IMR-90 (cell line): ENCODE measurements at regions not wholly inside any gene's neighbourhood (a gene's known extent, or its start where the extent isn't known, plus 50 kb on each side); places are given as distances from the start of the nearest gene placed in this dataset.

Experiments used
- ATAC-seq: fragments of 200-7000 bp; cut with Tn5 transposase; 2 replicates; pipeline ENCODE4 v1.9.1; 2020; ENCODE audit warnings: low read depth, mild to moderate bottlenecking, moderate library complexity
- BruUV-seq: library from RNA; stranded (reverse); fragments of 400-500 nt; replicated peaks from 2 replicates; lab custom pipeline; 2021; lab: Mats Ljungman, UMichigan
- CTCF ChIA-PET: fragments of 300-600 bp; formaldehyde crosslinking; extraction: SDS; loops from one replicate; lab custom pipeline; 2021; ENCODE audit warnings: antibody characterized with exemption; lab: Yijun Ruan, JAX
- POLR2A ChIA-PET: fragments of 300-600 bp; sonication (Branson Sonifier 250); formaldehyde crosslinking; loops from one replicate; lab custom pipeline; 2022; ENCODE audit warnings: antibody characterized with exemption; ENCODE audit not compliant: unreplicated experiment; lab: Charles Lee
- DNase-seq: peaks from one replicate; pipeline ENCODE4 v3.0.0; 2013
- H2AFZ ChIP-seq: replicated peaks from 2 replicates; pipeline ENCODE3; 2013; ENCODE audit warnings: low read length, mild to moderate bottlenecking; ENCODE audit not compliant: poor library complexity
- H2AK5ac ChIP-seq: 2 replicates; pipeline ENCODE4 v1.6.1; 2013; ENCODE audit warnings: low read depth, low read length, inconsistent platforms
- H2AK9ac ChIP-seq: replicated peaks from 2 replicates; pipeline ENCODE3; 2013; ENCODE audit warnings: mild to moderate bottlenecking, low read depth, low read length, moderate library complexity; ENCODE audit not compliant: poor library complexity
- H2BK120ac ChIP-seq: 2 replicates; pipeline ENCODE4 v1.6.1; 2013; ENCODE audit warnings: low read depth, low read length, inconsistent platforms
- H2BK15ac ChIP-seq: 3 replicates; pipeline ENCODE4 v1.6.1; 2013; ENCODE audit warnings: low read depth, low read length, inconsistent platforms
- H2BK20ac ChIP-seq: 2 replicates; pipeline ENCODE4 v1.6.1; 2013; ENCODE audit warnings: low read depth, mild to moderate bottlenecking, inconsistent platforms, low read length, moderate library complexity
- H2BK5ac ChIP-seq: 2 replicates; pipeline ENCODE4 v1.6.1; 2013; ENCODE audit warnings: mild to moderate bottlenecking, low read depth, low read length, inconsistent platforms; ENCODE audit not compliant: poor library complexity, severe bottlenecking
- H3K14ac ChIP-seq: replicated peaks from 2 replicates; pipeline ENCODE4 v1.6.1; 2013; ENCODE audit warnings: low read depth, low read length, inconsistent platforms
- H3K18ac ChIP-seq: 2 replicates; pipeline ENCODE4 v1.6.1; 2013; ENCODE audit warnings: low read depth, low read length, control low read depth
- H3K23ac ChIP-seq: 2 replicates; pipeline ENCODE4 v1.6.1; 2013; ENCODE audit warnings: low read depth, low read length, inconsistent platforms
- H3K27ac ChIP-seq: 2 replicates; pipeline ENCODE4 v1.5.1; 2013; ENCODE audit warnings: mild to moderate bottlenecking, control low read depth, low read length; ENCODE audit not compliant: insufficient read depth
- H3K27me3 ChIP-seq: 2 replicates; pipeline ENCODE4 v1.6.1; 2013; ENCODE audit warnings: low read length; ENCODE audit not compliant: control insufficient read depth, insufficient read depth
- H3K36me3 ChIP-seq: 2 replicates; pipeline ENCODE4 v1.6.1; 2013; ENCODE audit warnings: low read length, mixed read lengths; ENCODE audit not compliant: control insufficient read depth, insufficient read depth
- H3K4ac ChIP-seq: 2 replicates; pipeline ENCODE4 v1.6.1; 2013; ENCODE audit warnings: low read depth, low read length, inconsistent platforms
- H3K4me1 ChIP-seq: 2 replicates; pipeline ENCODE4 v1.6.1; 2013; ENCODE audit warnings: low read length, mixed read lengths; ENCODE audit not compliant: control insufficient read depth, insufficient read depth
- H3K4me2 ChIP-seq: 2 replicates; pipeline ENCODE4 v1.6.1; 2013; ENCODE audit warnings: low read depth, mild to moderate bottlenecking, control low read depth, low read length, moderate library complexity
- H3K4me3 ChIP-seq: 2 replicates; pipeline ENCODE4 v1.5.1; 2013; ENCODE audit warnings: low read depth, mild to moderate bottlenecking, control low read depth, low read length, moderate library complexity; ENCODE audit not compliant: insufficient read depth
- H3K56ac ChIP-seq: 2 replicates; pipeline ENCODE4 v1.6.1; 2013; ENCODE audit warnings: low read length, inconsistent platforms; ENCODE audit not compliant: insufficient read depth; ENCODE audit errors: extremely low read depth
- H3K79me1 ChIP-seq, 2 experiments: 2 replicates each; pipeline ENCODE4 v1.6.1; 2013; ENCODE audit warnings: low read length in 2 of 2, inconsistent platforms in 1 of 2, low read depth in 1 of 2
- H3K9ac ChIP-seq: 2 replicates; pipeline ENCODE4 v1.6.1; 2013; ENCODE audit warnings: low read depth, low read length, control low read depth
- H3K9me1 ChIP-seq: 2 replicates; pipeline ENCODE4 v1.6.1; 2013; ENCODE audit warnings: low read length, inconsistent platforms; ENCODE audit not compliant: insufficient read depth
- H3K9me3 ChIP-seq: 2 replicates; pipeline ENCODE4 v1.6.1; 2013; ENCODE audit warnings: low read length; ENCODE audit not compliant: control insufficient read depth, insufficient read depth
- H4K20me1 ChIP-seq: 2 replicates; pipeline ENCODE4 v1.6.1; 2013; ENCODE audit warnings: low read length, inconsistent platforms; ENCODE audit not compliant: insufficient read depth
- H4K5ac ChIP-seq: 2 replicates; pipeline ENCODE4 v1.6.1; 2013; ENCODE audit warnings: mild to moderate bottlenecking, low read depth, low read length, control low read depth
- H4K8ac ChIP-seq, 2 experiments: 2 replicates each; pipeline ENCODE4 v1.6.1; 2013; ENCODE audit warnings: low read depth in 2 of 2, low read length in 2 of 2, control low read depth in 1 of 2, inconsistent platforms in 1 of 2
- H4K91ac ChIP-seq: 2 replicates; pipeline ENCODE4 v1.6.1; 2013; ENCODE audit warnings: low read depth, low read length, inconsistent platforms; ENCODE audit not compliant: insufficient read depth
- CEBPB ChIP-seq: IDR thresholded peaks from 2 replicates; pipeline ENCODE4 v1.6.1; 2012; ENCODE audit warnings: low read depth, low read length, improper control_type of control experiment
- CHD1 ChIP-seq: IDR thresholded peaks from 2 replicates; pipeline ENCODE4 v1.6.1; 2012; ENCODE audit warnings: low read depth, low read length, improper control_type of control experiment
- CTCF ChIP-seq: conservative IDR thresholded peaks from 2 replicates; pipeline ENCODE4 v1.5.1; 2012; ENCODE audit warnings: mild to moderate bottlenecking, low read depth, low read length, improper control_type of control experiment
- FOS ChIP-seq: fragments of 150-350 bp; IDR thresholded peaks from 2 replicates; pipeline ENCODE4 v1.6.1; 2016; ENCODE audit warnings: low read depth, low read length
- MAFK ChIP-seq: IDR thresholded peaks from 2 replicates; pipeline ENCODE4 v1.6.1; 2012; ENCODE audit warnings: low read depth, low read length, improper control_type of control experiment
- NFE2L2 ChIP-seq: fragments of 150-350 bp; IDR thresholded peaks from 2 replicates; pipeline ENCODE4 v1.6.1; 2016; ENCODE audit warnings: low read depth, mild to moderate bottlenecking, low read length
- RCOR1 ChIP-seq: IDR thresholded peaks from 2 replicates; pipeline ENCODE4 v1.6.1; 2012; ENCODE audit warnings: mild to moderate bottlenecking, low read length, improper control_type of control experiment; ENCODE audit not compliant: insufficient replicate concordance
- SMC3 ChIP-seq: fragments of 150-350 bp; IDR thresholded peaks from 2 replicates; pipeline ENCODE4 v1.6.1; 2016; ENCODE audit warnings: low read depth, mild to moderate bottlenecking, antibody characterized with exemption, low read length, moderate library complexity
- USF2 ChIP-seq: fragments of 150-350 bp; IDR thresholded peaks from 2 replicates; pipeline ENCODE4 v1.6.1; 2017; ENCODE audit warnings: mild to moderate bottlenecking, antibody characterized with exemption, low read length, low read depth
- WGBS, 2 experiments: methylation state at CpG; one replicate each; pipeline versions ENCODE4 v1.1.5 to v1.1.7; 2013; ENCODE audit warnings: missing lambda C conversion rate in 2 of 2; ENCODE audit not compliant: insufficient read length in 1 of 2; ENCODE audit errors: extremely low coverage in 2 of 2; 5-methylcytosine and 5-hydroxymethylcytosine counted together
- dilution Hi-C: fragments of 300-500 bp; cut with HindIII; formaldehyde crosslinking; loops from one replicate; pipeline ENCODE4 v1.14.3; 2018; ENCODE audit warnings: low sequenced_read_pairs; ENCODE audit not compliant: unreplicated experiment
- in situ Hi-C: fragments of 300-500 bp; cut with MboI; formaldehyde crosslinking; loops from 3 replicates; pipeline ENCODE4 v1.14.3; 2019; ENCODE audit warnings: low sequenced_read_pairs, inconsistent platforms, mixed read lengths
- intact Hi-C: fragments of 100-400 bp; cut with micrococcal nuclease; formaldehyde crosslinking; loops from 2 replicates; pipeline ENCODE4 v1.10.0; 2022

GRCh38 chr4:126778348-126778747, 854.4 kb upstream of the INTU start:
- H3K9ac ChIP-seq: no peak overlapping the region
- TF ChIP-seq CHD1 (no peak), RCOR1 (peak; percentile 98), CEBPB (no peak), NFE2L2 (no peak), MAFK (no peak), USF2 (no peak), FOS (peak; percentile 72; the same call in 1 of the 2 replicates), SMC3 (no peak), CTCF (no peak)
- BruUV-seq: no TSS peak
- no peaks in the 10 kb centered on the region for H3K36me3 ChIP-seq
- peak overlapping the region; percentile 71; the same call in 1 of the 2 replicates for H4K5ac ChIP-seq
- no peaks in the 10 kb centered on the region for H4K20me1 ChIP-seq
- H3K56ac ChIP-seq: peak overlapping the region; percentile 43
- H3K14ac ChIP-seq: peak overlapping the region; percentile 81
- intact Hi-C loops: no loop called here
- no peak overlapping the region for H3K4me3 ChIP-seq
- no peak overlapping the region for H2AK5ac ChIP-seq
- H4K91ac ChIP-seq: peak overlapping the region; percentile 79; the same call in 1 of the 2 replicates
- ChIA-PET CTCF (interaction anchor here (1.1 kb wide), 1 partner anchor 12 kb away, joined by 3 read pairs; no protein-coding TSS in a partner anchor), POLR2A (no interaction called here)
- H3K9me1 ChIP-seq: no peaks in the 10 kb centered on the region
- peaks cover 8% of the 10 kb centered on the region; the same call in 1 of the 2 replicates for H3K4me1 ChIP-seq
- no peak overlapping the region for H2AK9ac ChIP-seq
- H4K8ac ChIP-seq: peak overlapping the region; percentile 29 to 89
- no peaks in the 10 kb centered on the region for H3K9me3 ChIP-seq
- peak overlapping the region; percentile 93 for H3K18ac ChIP-seq
- peak overlapping the region; percentile 96 for H2BK120ac ChIP-seq
- H2BK15ac ChIP-seq: peak overlapping the region; percentile 71; the same call in 1 of the 3 replicates
- 22% methylated on average over 1 of the region's 3 CpGs; no CpG with 5 or more reads in 1 of the 2 experiments for WGBS, 2 experiments
- ATAC-seq: peak; percentile 56
- H3K27me3 ChIP-seq: no peaks in the 10 kb centered on the region
- peak overlapping the region; percentile 79 for H3K4ac ChIP-seq
- DNase-seq: peak; percentile 83
- no peaks in the 10 kb centered on the region for H3K79me1 ChIP-seq
- H2BK20ac ChIP-seq: peak overlapping the region; percentile 94
- peak overlapping the region; percentile 62; the same call in 1 of the 2 replicates for H3K27ac ChIP-seq
- H3K4me2 ChIP-seq: peak overlapping the region; percentile 60; the same call in 1 of the 2 replicates
- in situ Hi-C loops: no loop called here
- no peak overlapping the region for H2AFZ ChIP-seq
- H2BK5ac ChIP-seq: peak overlapping the region; percentile 97
- peak overlapping the region; percentile 68; the same call in 1 of the 2 replicates for H3K23ac ChIP-seq
- dilution Hi-C loops: no loop called here
